ENCODE measurements at regions not wholly inside any gene's neighbourhood (a gene's known extent, or its start where the extent isn't known, plus 50 kb on each side); places are given as distances from the start of the nearest gene placed in this dataset.

DNA sequence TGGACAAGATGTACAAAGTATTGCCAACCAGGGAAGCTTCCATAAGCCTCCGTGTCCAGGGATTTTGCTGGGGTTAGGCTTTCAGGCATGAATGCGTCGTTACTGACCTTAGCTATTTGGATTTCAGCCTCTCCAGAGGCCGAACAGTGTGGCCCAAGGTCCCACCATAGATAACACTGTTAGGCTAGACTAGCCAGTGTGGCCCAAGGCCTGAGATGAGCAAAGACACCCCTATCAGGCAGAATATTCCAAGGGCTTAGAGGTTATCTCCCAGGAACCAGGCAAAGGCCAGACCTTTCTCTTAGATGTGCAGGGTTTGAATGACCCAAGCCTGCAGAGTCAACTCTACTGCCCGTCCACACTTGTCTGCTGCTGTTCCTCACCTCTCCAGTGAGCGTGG, 131.7 kb upstream of the NDUFV2 start:
- no peak for TF ChIP-seq CTCF (optimal IDR thresholded peaks at IDR 0.05 in 1 of 3, IDR thresholded peaks at IDR 0.05 in 1 of 3, conservative IDR thresholded peaks at IDR 0.05 in 1 of 3; ENCODE audit: extremely low read depth in 1 of 3, insufficient read depth in 2 of 3, low read length in 3 of 3)
- no peak for TF ChIP-seq EZH2 (IDR thresholded peaks at IDR 0.05; ENCODE audit: low read length)
